Prostate gland (tissue), 2 donors: ENCODE measurements at regions not wholly inside any gene's neighbourhood (a gene's known extent, or its start where the extent isn't known, plus 50 kb on each side); places are given as distances from the start of the nearest gene placed in this dataset.
"Not testable (repeated sequence)": the region's sequence is repeated elsewhere in the genome, so short reads cannot be mapped to it uniquely, and the experiment has no call there.

Experiments
- DNase-seq: peaks from one replicate; pipeline ENCODE4 v3.0.0-alpha.2; 2019; ENCODE audit warnings: low spot score
- H3K27ac ChIP-seq, 2 donors: fragments of 200-600 bp; sonication (generic); 2 replicates each; pipeline ENCODE4 v1.5.1; 2017 to 2019
- H3K27me3 ChIP-seq: fragments of 200-600 bp; sonication (generic); replicated peaks from 2 replicates; pipeline ENCODE4 v1.5.1; 2019; ENCODE audit not compliant: insufficient read depth
- H3K36me3 ChIP-seq, 2 donors: fragments of 200-600 bp; sonication (generic); 1 replicate in 1 of 2; 2 replicates in 1 of 2; pipeline versions ENCODE4 v1.5.1 to v1.8.1; 2017 to 2019
- H3K4me1 ChIP-seq: fragments of 200-600 bp; sonication (generic); replicated peaks from 2 replicates; pipeline ENCODE4 v1.5.1; 2019
- H3K4me3 ChIP-seq, 2 donors: fragments of 200-600 bp; sonication (generic); 2 replicates each; pipeline ENCODE4 v1.5.1; 2017 to 2019
- H3K9me3 ChIP-seq: fragments of 200-600 bp; sonication (generic); 2 replicates; pipeline ENCODE4 v1.5.1; 2017
- POLR2A ChIP-seq: fragments of 450-650 bp; IDR thresholded peaks from one replicate; pipeline ENCODE4 v1.6.1; 2016; ENCODE audit warnings: antibody characterized with exemption, mild to moderate bottlenecking
- POLR2AphosphoS5 ChIP-seq: sonication (generic); formaldehyde crosslinking; IDR thresholded peaks from one replicate; pipeline ENCODE4 v1.6.1; 2017; ENCODE audit warnings: antibody characterized with exemption
- WGBS: methylation state at CpG from one replicate; pipeline ENCODE4 v1.1.5; 2018; 5-methylcytosine and 5-hydroxymethylcytosine counted together
- intact Hi-C: fragments of 100-400 bp; cut with DNase I; formaldehyde crosslinking; loops from one replicate; pipeline ENCODE4 v1.14.2; 2022
- TF ChIP-seq, protein P1 (sequence below), 4 experiments: fragments of 200-600 bp in 2 of 4; fragments of 450-650 bp in 2 of 4; sonication (generic) in 2 of 4; IDR thresholded peaks; 1 replicate in 3 of 4; 2 replicates in 1 of 4; pipeline ENCODE4 v1.5.1; 2016 to 2019; ENCODE audit warnings: antibody characterized with exemption in 4 of 4, mild to moderate bottlenecking in 2 of 4, moderate library complexity in 2 of 4

GRCh38 chr20:53864765-53865683 lies 205.4 kb downstream of the BCAS1 start:
- H3K36me3 ChIP-seq, H3K27me3 ChIP-seq, H3K9me3 ChIP-seq, intact Hi-C loops, H3K4me3 ChIP-seq: not testable (repeated sequence)
- H3K4me1 ChIP-seq: peaks cover 14% of the 10 kb centered on the region
- WGBS: 44% methylated on average over 13 of the region's 13 CpGs
- peak overlapping the region; percentile 86 for H3K27ac ChIP-seq
- peak; percentile 54 for DNase-seq
- peak; percentile 32 for TF ChIP-seq POLR2AphosphoS5

DNA sequence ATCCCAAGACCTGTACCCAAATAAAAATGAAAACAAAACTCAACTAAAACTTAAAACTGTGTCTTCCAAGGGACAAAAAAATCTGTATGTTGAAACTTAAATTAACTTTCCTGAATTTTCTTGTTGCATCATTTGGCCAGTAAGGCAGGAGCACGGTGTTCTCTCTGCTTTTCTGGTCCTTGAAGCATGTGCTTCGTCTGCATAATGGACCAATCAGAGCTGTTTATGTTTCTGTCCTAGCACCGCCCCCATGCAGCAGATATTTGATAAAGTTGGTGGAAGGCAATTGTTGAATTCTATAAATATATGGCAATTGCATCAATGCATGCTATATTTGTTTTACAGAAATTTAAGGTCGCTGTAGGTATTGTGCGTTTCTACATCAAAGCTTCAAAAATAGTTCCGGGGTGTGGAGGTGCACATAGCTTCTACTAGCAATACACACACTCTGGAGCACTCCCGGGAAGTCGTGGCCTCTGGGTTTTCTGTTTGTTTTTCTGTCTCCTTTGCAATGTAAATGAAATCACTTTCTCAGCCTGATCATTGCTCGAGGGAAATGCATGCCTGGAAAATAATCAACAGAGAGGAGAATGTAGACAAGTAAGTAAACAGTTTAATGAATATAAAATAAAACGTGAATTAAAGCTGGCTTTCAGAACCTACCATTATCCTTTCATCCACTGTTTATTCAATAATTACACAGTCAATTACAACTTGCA lies 206.3 kb downstream of the BCAS1 start:
- WGBS: 26% methylated on average over 10 of the region's 10 CpGs
- Histone ChIP-seq H3K4me1 (peaks cover 14% of the 10 kb centered on the region), H3K27ac (peak overlapping the region; percentile 86)
- intact Hi-C loops, H3K27me3 ChIP-seq, H3K4me3 ChIP-seq, H3K36me3 ChIP-seq, DNase-seq, H3K9me3 ChIP-seq: not testable (repeated sequence)

- H3K9me3 ChIP-seq, H3K4me3 ChIP-seq, H3K27ac ChIP-seq, H3K36me3 ChIP-seq, intact Hi-C loops, DNase-seq, H3K27me3 ChIP-seq: not testable (repeated sequence)
- WGBS: 74% methylated on average over 3 of the region's 3 CpGs
- H3K4me1 ChIP-seq: peaks cover 14% of the 10 kb centered on the region
Measured at GRCh38 chr20:53863535-53863922, 206.9 kb downstream of the BCAS1 start.

DNA sequence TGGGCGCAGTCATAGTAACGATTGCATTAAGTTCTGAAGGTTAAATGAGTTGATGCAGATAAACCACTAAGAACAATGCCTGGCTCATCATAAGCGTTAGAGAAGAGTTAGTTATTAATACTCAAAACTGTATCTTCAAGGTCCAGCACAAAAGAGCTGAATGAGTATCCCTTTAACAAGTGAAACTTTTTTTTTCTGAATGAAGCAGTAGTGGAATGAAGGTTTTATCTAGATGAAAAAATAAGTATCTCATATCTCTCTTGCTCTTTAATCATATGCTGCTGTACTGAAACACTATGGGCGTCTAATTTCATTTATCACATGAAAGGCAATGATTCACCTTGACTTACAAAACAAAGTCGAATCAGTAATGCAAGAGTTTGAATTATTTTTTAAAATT lies 207.4 kb downstream of the BCAS1 start:
- H3K4me1 ChIP-seq: peaks cover 18% of the 10 kb centered on the region
- DNase-seq, H3K27me3 ChIP-seq, H3K36me3 ChIP-seq, H3K27ac ChIP-seq, H3K4me3 ChIP-seq, intact Hi-C loops, H3K9me3 ChIP-seq: not testable (repeated sequence)
- WGBS: 84% methylated on average over 5 of the region's 5 CpGs

GRCh38 chr20:53862490-53862889 lies 207.9 kb downstream of the BCAS1 start:
- H3K4me3 ChIP-seq, H3K9me3 ChIP-seq, H3K27me3 ChIP-seq, DNase-seq, H3K27ac ChIP-seq, intact Hi-C loops, H3K36me3 ChIP-seq: not testable (repeated sequence)
- H3K4me1 ChIP-seq: peaks cover 20% of the 10 kb centered on the region
- WGBS: 98% methylated on average over 4 of the region's 4 CpGs

- DNase-seq, H3K36me3 ChIP-seq, H3K9me3 ChIP-seq, H3K27ac ChIP-seq, intact Hi-C loops, H3K27me3 ChIP-seq, H3K4me3 ChIP-seq: not testable (repeated sequence)
- peaks cover 19% of the 10 kb centered on the region for H3K4me1 ChIP-seq
- 92% methylated on average over 1 of the region's 1 CpG for WGBS
Measured at GRCh38 chr20:53862136-53862397, 208.3 kb downstream of the BCAS1 start.

- DNase-seq: no peak
- Histone ChIP-seq H3K4me1 (peaks cover 7% of the 10 kb centered on the region), H3K36me3 (no peaks in the 10 kb centered on the region), H3K27me3 (no peaks in the 10 kb centered on the region), H3K4me3 (no peak overlapping the region), H3K9me3 (no peaks in the 10 kb centered on the region), H3K27ac (no peak overlapping the region)
- no peak for TF ChIP-seq POLR2AphosphoS5
- TF ChIP-seq POLR2A: no peak
- TF ChIP-seq, protein P1, sequence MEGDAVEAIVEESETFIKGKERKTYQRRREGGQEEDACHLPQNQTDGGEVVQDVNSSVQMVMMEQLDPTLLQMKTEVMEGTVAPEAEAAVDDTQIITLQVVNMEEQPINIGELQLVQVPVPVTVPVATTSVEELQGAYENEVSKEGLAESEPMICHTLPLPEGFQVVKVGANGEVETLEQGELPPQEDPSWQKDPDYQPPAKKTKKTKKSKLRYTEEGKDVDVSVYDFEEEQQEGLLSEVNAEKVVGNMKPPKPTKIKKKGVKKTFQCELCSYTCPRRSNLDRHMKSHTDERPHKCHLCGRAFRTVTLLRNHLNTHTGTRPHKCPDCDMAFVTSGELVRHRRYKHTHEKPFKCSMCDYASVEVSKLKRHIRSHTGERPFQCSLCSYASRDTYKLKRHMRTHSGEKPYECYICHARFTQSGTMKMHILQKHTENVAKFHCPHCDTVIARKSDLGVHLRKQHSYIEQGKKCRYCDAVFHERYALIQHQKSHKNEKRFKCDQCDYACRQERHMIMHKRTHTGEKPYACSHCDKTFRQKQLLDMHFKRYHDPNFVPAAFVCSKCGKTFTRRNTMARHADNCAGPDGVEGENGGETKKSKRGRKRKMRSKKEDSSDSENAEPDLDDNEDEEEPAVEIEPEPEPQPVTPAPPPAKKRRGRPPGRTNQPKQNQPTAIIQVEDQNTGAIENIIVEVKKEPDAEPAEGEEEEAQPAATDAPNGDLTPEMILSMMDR (IDR thresholded peaks at IDR 0.05): no peak
- WGBS: 42% methylated on average over 5 of the region's 5 CpGs
- intact Hi-C loops: no loop called here
Measured at GRCh38 chr20:53859684-53860083, 210.7 kb downstream of the BCAS1 start.

GRCh38 chr20:53859009-53859408 lies 211.4 kb downstream of the BCAS1 start:
- H3K27me3 ChIP-seq, H3K36me3 ChIP-seq, H3K4me3 ChIP-seq, H3K4me1 ChIP-seq, intact Hi-C loops, H3K27ac ChIP-seq, DNase-seq, H3K9me3 ChIP-seq: not testable (repeated sequence)
- WGBS: 92% methylated on average over 5 of the region's 5 CpGs

DNA sequence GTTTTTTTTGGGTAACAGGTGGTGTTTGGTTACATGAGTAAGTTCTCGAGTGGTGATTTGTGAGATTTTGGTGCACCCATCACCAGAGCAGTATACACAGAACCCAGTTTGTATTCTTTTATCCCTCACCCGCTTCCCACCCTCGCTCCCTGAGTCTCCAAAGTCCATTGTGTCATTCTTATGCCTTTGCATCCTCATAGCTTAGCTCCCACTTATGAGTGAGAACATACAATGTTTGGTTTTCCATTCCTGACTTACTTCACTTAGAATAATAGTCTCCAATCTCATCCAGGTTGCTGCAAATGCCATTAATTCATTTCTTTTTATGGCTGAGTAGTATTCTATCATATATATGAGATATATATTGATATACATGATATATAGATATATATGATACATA lies 211.9 kb downstream of the BCAS1 start:
- H3K9me3 ChIP-seq, DNase-seq, H3K4me3 ChIP-seq, H3K36me3 ChIP-seq, H3K4me1 ChIP-seq, intact Hi-C loops, H3K27me3 ChIP-seq: not testable (repeated sequence)
- 94% methylated on average over 3 of the region's 3 CpGs for WGBS
- H3K27ac ChIP-seq: peak overlapping the region; percentile 37 to 54
